ENCODE measurements at regions not wholly inside any gene's neighbourhood (a gene's known extent, or its start where the extent isn't known, plus 50 kb on each side); places are given as distances from the start of the nearest gene placed in this dataset.
"Not testable (repeated sequence)": the region's sequence is repeated elsewhere in the genome, so short reads cannot be mapped to it uniquely, and the experiment has no call there.

- H2AK5ac ChIP-seq (ENCODE audit: low read depth, low read length); H2BK15ac ChIP-seq (ENCODE audit: low read length); H3K9ac ChIP-seq (replicated peaks in 1 of 4; ENCODE audit: extremely low read depth in 1 of 4, low read depth in 3 of 4, low read length in 3 of 4); H3K9me3 ChIP-seq (ENCODE audit: insufficient read depth in 2 of 2, low read depth in 1 of 2, low read length in 1 of 2); H3K4ac ChIP-seq (replicated peaks; ENCODE audit: insufficient read length, low read depth, low read length); DNase-seq (ENCODE audit: low read depth in 1 of 2, low spot score in 2 of 2); H3K23ac ChIP-seq (ENCODE audit: insufficient read length); H4K5ac ChIP-seq (ENCODE audit: insufficient read length, low read depth, low read length); H3K27me3 ChIP-seq (replicated peaks in 1 of 4; ENCODE audit: control insufficient read depth in 3 of 4, extremely low read depth in 1 of 4, insufficient read depth in 3 of 4, low read length in 3 of 4); H2AFZ ChIP-seq (ENCODE audit: low read length); H4K8ac ChIP-seq (ENCODE audit: extremely low read depth, insufficient read depth, low read length); H4K91ac ChIP-seq (replicated peaks; ENCODE audit: insufficient read length, low read length); H3K79me1 ChIP-seq (ENCODE audit: low read depth, low read length); H3K18ac ChIP-seq (ENCODE audit: extremely low read depth, low read length); H3K56ac ChIP-seq (replicated peaks; ENCODE audit: insufficient read length, low read depth, low read length); H3K4me2 ChIP-seq (ENCODE audit: insufficient read depth in 1 of 2, low read depth in 2 of 2, low read length in 2 of 2); H3K14ac ChIP-seq (ENCODE audit: insufficient read length); H2BK120ac ChIP-seq (replicated peaks; ENCODE audit: low read depth, low read length); H2BK20ac ChIP-seq (ENCODE audit: low read length); H3K36me3 ChIP-seq (ENCODE audit: control insufficient read depth in 2 of 4, insufficient read depth in 4 of 4, low read length in 3 of 4); POLR2A ChIA-PET (ENCODE audit: partially characterized antibody); H3K4me3 ChIP-seq (ENCODE audit: extremely low read depth in 1 of 4, insufficient read depth in 2 of 4, low read depth in 3 of 4, low read length in 4 of 4); FAIRE-seq; H2BK12ac ChIP-seq (ENCODE audit: low read depth, low read length); H3K23me2 ChIP-seq (ENCODE audit: low read depth, low read length); H2BK5ac ChIP-seq (ENCODE audit: low read depth, low read length); H4K20me1 ChIP-seq (replicated peaks in 1 of 2; ENCODE audit: control insufficient read depth in 1 of 2, insufficient read depth in 2 of 2, low read length in 2 of 2); H3K27ac ChIP-seq (ENCODE audit: low read depth, low read length); H3K4me1 ChIP-seq (replicated peaks in 1 of 4; ENCODE audit: control insufficient read depth in 3 of 4, insufficient read depth in 4 of 4, low read length in 3 of 4); H3K79me2 ChIP-seq (ENCODE audit: control insufficient read depth in 1 of 2, insufficient read depth in 2 of 2, low read length in 2 of 2): not testable (repeated sequence)
- CTCF ChIA-PET (ENCODE audit: partially characterized antibody): interaction anchor here (1.2 to 2.5 kb wide), 6 partner anchors 12 to 408 kb away, joined by 3 to 5 read pairs (median 4); partner anchors contain the start of gene CFAP54
- 94% methylated on average over 17 of the region's 31 CpGs; no CpG with 5 or more reads in 1 of the 2 experiments for WGBS, 2 experiments (ENCODE audit: extremely low coverage in 1 of 2, insufficient coverage in 1 of 2, insufficient read length in 1 of 2, insufficient replicate concordance in 2 of 2, low coverage in 1 of 2, low lambda C conversion rate in 2 of 2, missing lambda C conversion rate in 1 of 2)
Measured at GRCh38 chr12:96108941-96109340, 73.6 kb upstream of the LTA4H start.
